ENCODE measurements at regions not wholly inside any gene's neighbourhood (a gene's known extent, or its start where the extent isn't known, plus 50 kb on each side); places are given as distances from the start of the nearest gene placed in this dataset.

GRCh38 chr15:93860701-93861100 is 370.7 kb upstream of the MCTP2 start:
- H3K4me3 ChIP-seq (ENCODE audit: low read depth, low read length): no peak overlapping the region
- DNase-seq (ENCODE audit: low read depth): no peak
- no peak for TF ChIP-seq CTCF (conservative IDR thresholded peaks at IDR 0.05; ENCODE audit: low read depth, low read length)

DNA sequence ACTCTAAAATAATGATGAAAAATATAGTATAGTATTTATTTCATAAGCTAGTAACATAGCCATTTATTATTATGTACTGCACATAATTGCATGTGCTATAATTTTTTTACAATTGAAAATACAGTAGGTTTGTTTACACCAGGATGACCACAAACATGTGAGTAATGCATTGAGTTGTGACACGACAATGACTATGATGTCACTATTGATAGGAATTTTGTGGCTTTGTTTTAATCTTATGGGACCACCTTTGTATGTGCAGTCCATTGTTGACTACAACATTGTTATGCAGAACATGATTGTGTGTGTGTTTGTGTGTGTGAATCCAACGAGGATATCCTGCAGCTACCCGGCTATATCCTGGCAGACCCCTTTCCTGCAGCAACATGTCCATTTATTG is 372.2 kb upstream of the MCTP2 start:
- no peak overlapping the region for H3K4me3 ChIP-seq (ENCODE audit: low read depth, low read length)
- no peak for TF ChIP-seq CTCF (conservative IDR thresholded peaks at IDR 0.05; ENCODE audit: low read depth, low read length)
- DNase-seq (ENCODE audit: low read depth): no peak

- H3K4me3 ChIP-seq (ENCODE audit: low read depth, low read length): no peak overlapping the region
- TF ChIP-seq CTCF (conservative IDR thresholded peaks at IDR 0.05; ENCODE audit: low read depth, low read length): no peak
- DNase-seq (ENCODE audit: low read depth): no peak
Measured at GRCh38 chr15:93855181-93855826, 376.1 kb upstream of the MCTP2 start.

GRCh38 chr15:93854088-93854487 is 377.3 kb upstream of the MCTP2 start:
- no peak overlapping the region for H3K4me3 ChIP-seq (ENCODE audit: low read depth, low read length)
- no peak for DNase-seq (ENCODE audit: low read depth)
- no peak for TF ChIP-seq CTCF (conservative IDR thresholded peaks at IDR 0.05; ENCODE audit: low read depth, low read length)

DNA sequence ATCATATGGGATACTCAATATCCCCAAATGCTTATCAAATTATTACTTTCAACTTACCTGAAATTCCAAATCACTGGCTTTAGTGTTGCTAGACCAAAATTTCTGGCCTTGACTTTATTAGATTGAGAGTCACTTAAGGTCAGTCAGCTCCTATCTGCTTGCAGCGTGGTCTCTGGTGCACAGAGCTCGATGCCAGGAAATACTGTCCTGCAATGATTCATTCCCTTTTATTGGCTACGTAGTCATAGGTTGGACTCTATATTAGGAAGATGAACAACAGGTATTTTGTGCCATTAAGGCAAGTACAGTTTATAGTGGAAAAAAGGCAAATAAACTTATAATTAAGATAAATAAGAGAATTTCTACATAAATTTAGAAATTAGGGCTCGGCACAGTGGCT is 378.6 kb upstream of the MCTP2 start:
- H3K4me3 ChIP-seq (ENCODE audit: low read depth, low read length): no peak overlapping the region
- TF ChIP-seq CTCF (conservative IDR thresholded peaks at IDR 0.05; ENCODE audit: low read depth, low read length): no peak
- DNase-seq (ENCODE audit: low read depth): no peak

- DNase-seq (ENCODE audit: low read depth): no peak
- TF ChIP-seq CTCF (conservative IDR thresholded peaks at IDR 0.05; ENCODE audit: low read depth, low read length): no peak
- no peak overlapping the region for H3K4me3 ChIP-seq (ENCODE audit: low read depth, low read length)
Measured at GRCh38 chr15:93848490-93848889, 382.9 kb upstream of the MCTP2 start.

GRCh38 chr15:93848076-93848475 is 383.3 kb upstream of the MCTP2 start:
- no peak for TF ChIP-seq CTCF (conservative IDR thresholded peaks at IDR 0.05; ENCODE audit: low read depth, low read length)
- DNase-seq (ENCODE audit: low read depth): no peak
- H3K4me3 ChIP-seq (ENCODE audit: low read depth, low read length): no peak overlapping the region

All from choroid plexus epithelial cell (primary cell).